KMS-11 (cell line): ENCODE measurements at regions not wholly inside any gene's neighbourhood (a gene's known extent, or its start where the extent isn't known, plus 50 kb on each side); places are given as distances from the start of the nearest gene placed in this dataset.
A peak's percentile ranks its signal among the peaks of the same experiment; 100 is the strongest.

ENCODE experiments used
- H2AFZ ChIP-seq: fragments of 200-600 bp; sonication (generic); 2 replicates; pipeline ENCODE4 v1.6.1; 2016; ENCODE audit warnings: antibody characterized with exemption, mixed run types, low read depth
- H3K27ac ChIP-seq: fragments of 200-600 bp; sonication (generic); 2 replicates; pipeline ENCODE4 v1.6.1; 2016; ENCODE audit warnings: mild to moderate bottlenecking, mixed run types
- H3K27me3 ChIP-seq: fragments of 200-600 bp; sonication (generic); 2 replicates; pipeline ENCODE4 v1.6.1; 2017; ENCODE audit warnings: mild to moderate bottlenecking, low read depth, mixed run types, moderate library complexity; ENCODE audit not compliant: insufficient read depth
- H3K36me3 ChIP-seq: fragments of 200-600 bp; sonication (generic); 2 replicates; pipeline ENCODE4 v1.6.1; 2017; ENCODE audit warnings: mild to moderate bottlenecking, mixed run types; ENCODE audit not compliant: insufficient read depth
- H3K4me1 ChIP-seq: fragments of 200-600 bp; sonication (generic); 2 replicates; pipeline ENCODE4 v1.6.1; 2016; ENCODE audit warnings: mild to moderate bottlenecking, low read depth, mixed run types; ENCODE audit not compliant: poor library complexity, severe bottlenecking
- H3K4me2 ChIP-seq: fragments of 200-600 bp; sonication (generic); 2 replicates; pipeline ENCODE4 v1.7.0; 2016; ENCODE audit warnings: mild to moderate bottlenecking, mixed run types
- H3K4me3 ChIP-seq: fragments of 200-600 bp; sonication (generic); IDR thresholded peaks from 2 replicates; pipeline ENCODE4 v1.6.1; 2017; ENCODE audit warnings: low read depth, low read length, mixed read lengths; ENCODE audit not compliant: insufficient read depth
- H3K79me2 ChIP-seq: fragments of 200-600 bp; sonication (generic); 2 replicates; pipeline ENCODE4 v1.6.1; 2016; ENCODE audit warnings: low read depth, mixed run types; ENCODE audit not compliant: insufficient read depth
- H3K9ac ChIP-seq: fragments of 200-600 bp; sonication (generic); 2 replicates; pipeline ENCODE4 v1.6.1; 2016; ENCODE audit warnings: mild to moderate bottlenecking, mixed run types
- H4K20me1 ChIP-seq: fragments of 200-600 bp; sonication (generic); 2 replicates; pipeline ENCODE4 v1.6.1; 2016; ENCODE audit warnings: mild to moderate bottlenecking, mixed run types; ENCODE audit not compliant: insufficient read depth
- CTCF ChIP-seq: fragments of 200-600 bp; sonication (generic); conservative IDR thresholded peaks from 2 replicates; pipeline ENCODE4 v1.6.1; 2017; ENCODE audit warnings: low read depth, mild to moderate bottlenecking, antibody characterized with exemption, low read length, moderate library complexity, mixed read lengths

DNA sequence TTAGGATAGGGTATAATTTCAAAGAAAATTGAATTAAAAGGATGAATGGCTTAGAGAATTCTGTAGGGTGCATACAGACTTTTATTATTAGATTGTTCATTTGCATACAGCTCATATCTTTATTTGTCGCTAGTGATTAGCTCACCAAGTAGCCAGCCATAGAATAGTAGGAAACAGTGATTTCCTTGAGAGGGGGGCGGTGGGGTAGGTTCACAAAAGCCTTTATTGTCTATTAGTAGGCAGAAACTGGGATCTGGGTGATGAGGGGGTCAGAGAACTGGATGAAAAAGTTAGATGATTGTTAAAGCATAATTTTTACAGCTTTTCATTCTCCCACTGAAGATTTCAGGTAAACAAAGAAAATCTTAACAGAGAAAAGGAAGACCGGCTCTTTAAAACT, 77.6 kb upstream of the RAP2B start:
- H3K79me2 ChIP-seq: no peaks in the 10 kb centered on the region
- TF ChIP-seq CTCF: no peak
- H3K27ac ChIP-seq: no peak overlapping the region
- H3K27me3 ChIP-seq: no peaks in the 10 kb centered on the region
- H3K4me1 ChIP-seq: peaks cover 29% of the 10 kb centered on the region
- no peak overlapping the region for H3K4me2 ChIP-seq
- H2AFZ ChIP-seq: no peak overlapping the region
- no peaks in the 10 kb centered on the region for H3K36me3 ChIP-seq
- H4K20me1 ChIP-seq: no peaks in the 10 kb centered on the region
- no peak overlapping the region for H3K4me3 ChIP-seq
- H3K9ac ChIP-seq: no peak overlapping the region

- Histone ChIP-seq H3K36me3 (no peaks in the 10 kb centered on the region), H3K27ac (peak overlapping the region; percentile 17; the same call in 1 of the 2 replicates), H3K4me1 (peaks cover 59% of the 10 kb centered on the region), H3K27me3 (no peaks in the 10 kb centered on the region), H3K4me2 (peak overlapping the region; percentile 29; the same call in 1 of the 2 replicates), H2AFZ (no peak overlapping the region), H3K4me3 (no peak overlapping the region), H3K9ac (no peak overlapping the region), H4K20me1 (no peaks in the 10 kb centered on the region), H3K79me2 (no peaks in the 10 kb centered on the region)
- no peak for TF ChIP-seq CTCF
These were observed 74.1 kb upstream of the RAP2B start for GRCh38 chr3:153087595-153088566.

DNA sequence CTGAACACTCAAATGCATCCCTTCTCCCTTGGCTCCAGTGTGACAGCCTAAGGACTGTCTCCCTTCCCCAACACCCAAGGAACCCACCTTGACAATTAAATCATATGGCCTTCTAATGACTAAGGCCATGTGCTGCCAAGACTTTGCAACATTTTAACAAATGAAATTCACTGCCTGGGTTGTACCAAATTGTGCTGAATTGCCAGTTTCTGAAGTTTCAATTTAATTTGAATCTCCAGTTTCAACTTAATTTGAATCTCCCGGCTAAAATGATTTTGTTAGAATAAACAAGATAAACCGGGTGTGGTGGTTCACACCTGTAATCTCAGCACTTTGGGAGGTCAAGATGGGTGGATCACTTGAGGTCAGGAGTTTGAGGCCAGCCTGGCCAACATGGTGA, 72.4 kb upstream of the RAP2B start:
- Histone ChIP-seq H3K4me3 (no peak overlapping the region), H3K27ac (peak overlapping the region; percentile 1; the same call in 1 of the 2 replicates), H3K4me2 (peak overlapping the region; percentile 67), H2AFZ (no peak overlapping the region), H3K36me3 (no peaks in the 10 kb centered on the region), H3K27me3 (no peaks in the 10 kb centered on the region), H3K79me2 (no peaks in the 10 kb centered on the region), H4K20me1 (no peaks in the 10 kb centered on the region), H3K4me1 (peaks cover 69% of the 10 kb centered on the region), H3K9ac (no peak overlapping the region)
- TF ChIP-seq CTCF: no peak

- H3K9ac ChIP-seq: peak overlapping the region; percentile 22; the same call in 1 of the 2 replicates
- no peak for TF ChIP-seq CTCF
- no peak overlapping the region for H2AFZ ChIP-seq
- no peaks in the 10 kb centered on the region for H3K27me3 ChIP-seq
- peak overlapping the region; percentile 67 for H3K4me2 ChIP-seq
- no peak overlapping the region for H3K4me3 ChIP-seq
- peaks cover 72% of the 10 kb centered on the region for H3K4me1 ChIP-seq
- peak overlapping the region; percentile 63 for H3K27ac ChIP-seq
- H3K79me2 ChIP-seq: no peaks in the 10 kb centered on the region
- H3K36me3 ChIP-seq: no peaks in the 10 kb centered on the region
- no peaks in the 10 kb centered on the region for H4K20me1 ChIP-seq
These were observed 71.1 kb upstream of the RAP2B start for GRCh38 chr3:153090973-153091372.
